Karpas-422 (cell line): ENCODE measurements at regions not wholly inside any gene's neighbourhood (a gene's known extent, or its start where the extent isn't known, plus 50 kb on each side); places are given as distances from the start of the nearest gene placed in this dataset.

Experiments used
- DNase-seq: peaks from one replicate; pipeline ENCODE4 v3.0.0-alpha.2; 2015
- H2AFZ ChIP-seq: fragments of 200-600 bp; sonication (generic); 2 replicates; pipeline ENCODE4 v1.6.1; 2014; ENCODE audit warnings: antibody characterized with exemption, low read length, mixed read lengths
- H3K27ac ChIP-seq: fragments of 200-600 bp; sonication (generic); 2 replicates; pipeline ENCODE4 v1.5.1; 2014; ENCODE audit warnings: mild to moderate bottlenecking, low read length, moderate library complexity
- H3K27me3 ChIP-seq: fragments of 200-600 bp; sonication (generic); 2 replicates; pipeline ENCODE4 v1.6.1; 2014; ENCODE audit warnings: low read length, mixed read lengths
- H3K36me3 ChIP-seq: fragments of 200-600 bp; sonication (generic); 2 replicates; pipeline ENCODE4 v1.6.1; 2014; ENCODE audit warnings: low read length, mixed read lengths; ENCODE audit not compliant: insufficient read depth
- H3K4me1 ChIP-seq: fragments of 200-600 bp; sonication (generic); 2 replicates; pipeline ENCODE4 v1.6.1; 2014; ENCODE audit warnings: mild to moderate bottlenecking, low read length, mixed read lengths
- H3K4me2 ChIP-seq: fragments of 200-600 bp; sonication (generic); 2 replicates; pipeline ENCODE4 v1.6.1; 2014; ENCODE audit warnings: low read length, low read depth, mild to moderate bottlenecking; ENCODE audit not compliant: poor library complexity, severe bottlenecking
- H3K4me3 ChIP-seq: fragments of 200-600 bp; sonication (generic); 2 replicates; pipeline ENCODE4 v1.5.1; 2014; ENCODE audit warnings: mild to moderate bottlenecking, antibody characterized with exemption, low read length, mixed read lengths
- H3K79me2 ChIP-seq: fragments of 200-600 bp; sonication (generic); 2 replicates; pipeline ENCODE4 v1.6.1; 2014; ENCODE audit warnings: mild to moderate bottlenecking, low read length, mixed read lengths
- H3K9ac ChIP-seq: fragments of 200-600 bp; sonication (generic); 2 replicates; pipeline ENCODE4 v1.6.0; 2014; ENCODE audit warnings: low read length
- H3K9me2 ChIP-seq: fragments of 200-600 bp; sonication (generic), shearing (Covaris generic); replicated peaks from 2 replicates; pipeline ENCODE4 v1.6.0; 2014; ENCODE audit warnings: mild to moderate bottlenecking, low read length, moderate library complexity; ENCODE audit not compliant: insufficient read depth
- H3K9me3 ChIP-seq: fragments of 300-700, 200-600 bp; sonication (generic); 2 replicates; pipeline ENCODE4 v1.6.1; 2014; ENCODE audit warnings: low read length, mixed read lengths
- H4K20me1 ChIP-seq: fragments of 200-600 bp; sonication (generic); 2 replicates; pipeline ENCODE4 v1.6.1; 2014; ENCODE audit warnings: mild to moderate bottlenecking, antibody characterized with exemption, low read length, low read depth; ENCODE audit not compliant: insufficient read depth

DNA sequence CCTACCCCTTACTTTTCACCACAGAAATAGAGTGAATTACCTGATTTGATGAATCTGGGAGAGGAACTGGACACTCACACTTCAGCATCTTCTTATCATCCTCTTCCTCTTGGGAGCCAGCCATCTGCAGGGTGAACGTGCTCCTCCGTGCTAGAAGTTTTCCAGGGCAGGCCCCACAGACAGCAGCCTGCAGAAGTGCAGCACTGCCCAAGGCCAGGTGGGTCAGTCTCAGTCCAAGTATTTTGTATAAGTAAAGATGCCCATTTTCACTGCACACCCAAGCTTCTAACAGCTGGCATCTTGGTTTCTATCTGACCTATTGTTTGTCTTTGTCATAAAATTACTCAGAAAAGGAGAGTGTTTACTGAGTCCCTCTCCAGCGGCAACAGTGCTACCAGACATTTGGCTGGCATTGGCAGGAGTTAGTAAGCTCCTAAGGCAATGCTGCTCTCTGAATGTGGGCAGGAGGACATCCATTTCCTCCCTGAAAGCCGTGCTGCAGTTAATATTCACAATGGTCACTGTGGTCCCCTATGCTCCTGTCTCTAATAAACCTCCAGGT, 222.6 kb upstream of the CTAGE1 start:
- no peaks in the 10 kb centered on the region for H4K20me1 ChIP-seq
- no peak overlapping the region for H3K4me2 ChIP-seq
- H3K9me3 ChIP-seq, result no peaks in the 10 kb centered on the region
- no peaks in the 10 kb centered on the region for H3K9me2 ChIP-seq
- no peaks in the 10 kb centered on the region for H3K36me3 ChIP-seq
- no peaks in the 10 kb centered on the region; the same call in 1 of the 2 replicates for H3K27me3 ChIP-seq
- DNase-seq, result no peak
- H3K4me3 ChIP-seq, result no peak overlapping the region
- no peaks in the 10 kb centered on the region for H3K79me2 ChIP-seq
- H3K27ac ChIP-seq, result no peak overlapping the region
- no peak overlapping the region for H3K9ac ChIP-seq
- no peaks in the 10 kb centered on the region for H3K4me1 ChIP-seq
- no peak overlapping the region for H2AFZ ChIP-seq

DNA sequence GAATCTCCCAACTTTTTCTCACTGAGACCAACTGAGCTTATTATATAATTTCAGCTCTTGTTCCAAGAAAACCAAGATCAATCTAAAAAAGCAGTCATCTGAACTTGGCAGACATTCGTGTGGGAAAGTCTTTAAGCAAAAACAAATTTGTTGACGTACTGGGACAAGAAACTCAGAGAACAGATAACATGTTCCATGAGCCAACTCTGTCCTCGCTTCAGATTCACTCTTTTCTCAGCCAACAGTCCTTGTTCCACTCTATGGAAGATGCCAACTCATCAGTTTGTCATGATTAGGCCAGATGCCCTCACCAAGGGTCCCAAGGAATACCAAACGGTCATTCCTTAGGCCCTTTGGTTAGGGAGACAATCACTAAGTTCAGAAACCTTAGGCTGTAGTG, 224.2 kb upstream of the CTAGE1 start:
- Histone ChIP-seq H3K4me1 (no peaks in the 10 kb centered on the region), H3K9me3 (no peaks in the 10 kb centered on the region), H3K27ac (no peak overlapping the region)

DNA sequence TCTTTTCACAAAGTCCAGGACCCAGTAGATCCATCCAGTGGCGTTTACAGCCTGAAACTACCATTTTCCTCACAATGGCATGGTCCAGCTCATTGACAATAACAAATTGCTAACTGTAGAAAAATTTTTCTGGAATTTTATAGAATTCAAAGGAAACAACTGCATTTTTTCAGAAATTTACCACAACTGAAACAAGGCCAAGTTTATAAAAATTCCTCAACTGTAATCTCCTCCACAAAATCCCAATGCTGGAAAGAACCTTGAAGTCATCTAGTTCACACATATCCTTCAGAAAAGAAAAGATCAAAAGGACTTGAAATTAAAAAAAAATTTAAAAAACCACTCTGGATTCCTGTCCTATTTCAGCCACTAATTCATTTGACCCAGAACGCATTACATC, 226.0 kb upstream of the CTAGE1 start:
- no peak overlapping the region for H3K9ac ChIP-seq
- H3K9me2 ChIP-seq, result no peaks in the 10 kb centered on the region
- no peak overlapping the region for H3K4me2 ChIP-seq
- no peaks in the 10 kb centered on the region for H3K36me3 ChIP-seq
- no peaks in the 10 kb centered on the region; the same call in 1 of the 2 replicates for H3K27me3 ChIP-seq
- H3K9me3 ChIP-seq, result no peaks in the 10 kb centered on the region
- H4K20me1 ChIP-seq, result no peaks in the 10 kb centered on the region
- H3K4me3 ChIP-seq, result no peak overlapping the region
- H2AFZ ChIP-seq, result no peak overlapping the region
- no peaks in the 10 kb centered on the region for H3K4me1 ChIP-seq
- H3K79me2 ChIP-seq, result no peaks in the 10 kb centered on the region
- H3K27ac ChIP-seq, result no peak overlapping the region
- no peak for DNase-seq

More for the DNA sequence above, 224.2 kb upstream of the CTAGE1 start:
- Histone ChIP-seq H3K36me3 (no peaks in the 10 kb centered on the region), H3K79me2 (no peaks in the 10 kb centered on the region), H3K4me3 (no peak overlapping the region), H3K27me3 (no peaks in the 10 kb centered on the region; the same call in 1 of the 2 replicates), H3K9ac (no peak overlapping the region), H4K20me1 (no peaks in the 10 kb centered on the region), H3K4me2 (no peak overlapping the region), H2AFZ (no peak overlapping the region), H3K9me2 (no peaks in the 10 kb centered on the region)
- no peak for DNase-seq

DNA sequence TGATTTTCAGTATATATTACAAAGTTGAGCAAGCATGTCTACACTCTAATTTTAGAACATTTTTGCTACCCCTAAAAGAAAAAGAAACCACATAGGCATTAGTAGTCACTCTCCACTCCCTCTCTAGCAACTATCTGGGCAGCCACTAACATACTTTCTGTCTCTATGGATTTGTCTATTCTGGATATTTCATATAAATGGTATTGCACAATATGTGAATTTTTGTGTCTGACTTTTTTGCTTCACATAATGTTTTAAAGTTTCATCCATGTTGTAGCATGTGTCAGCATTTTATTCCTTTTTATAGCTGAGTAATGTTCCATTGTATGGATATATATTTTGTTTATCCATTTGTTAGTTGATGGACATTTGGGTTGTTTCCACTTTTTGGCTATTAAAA, 232.5 kb upstream of the CTAGE1 start:
- no peaks in the 10 kb centered on the region for H3K9me2 ChIP-seq
- H3K4me3 ChIP-seq, result no peak overlapping the region
- H3K4me2 ChIP-seq, result no peak overlapping the region
- no peak overlapping the region for H3K9ac ChIP-seq
- no peaks in the 10 kb centered on the region for H4K20me1 ChIP-seq
- no peaks in the 10 kb centered on the region for H3K9me3 ChIP-seq
- no peak overlapping the region for H2AFZ ChIP-seq
- DNase-seq, result no peak
- H3K79me2 ChIP-seq, result no peaks in the 10 kb centered on the region
- no peaks in the 10 kb centered on the region for H3K4me1 ChIP-seq
- H3K27ac ChIP-seq, result no peak overlapping the region
- no peaks in the 10 kb centered on the region for H3K27me3 ChIP-seq
- H3K36me3 ChIP-seq, result no peaks in the 10 kb centered on the region

DNA sequence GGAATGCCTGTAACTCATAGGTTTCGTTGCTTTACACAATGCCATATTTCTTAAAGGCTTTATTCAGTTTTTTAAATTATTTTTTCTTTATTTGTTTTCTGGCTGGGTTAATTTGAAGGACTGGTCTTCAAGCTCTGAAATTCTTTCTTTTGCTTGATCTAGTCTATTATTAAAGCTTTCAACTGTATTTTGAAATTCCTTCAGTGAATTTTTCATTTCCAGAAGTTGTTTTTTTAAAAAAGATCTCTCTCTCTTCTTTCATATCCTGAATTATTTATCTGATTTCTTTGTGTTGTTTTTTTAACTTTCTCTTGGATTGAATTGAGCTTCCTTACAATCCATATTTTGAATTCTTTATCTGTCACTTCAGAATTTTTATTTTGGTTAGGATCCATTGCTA, 239.9 kb upstream of the CTAGE1 start:
- no peak for DNase-seq
- Histone ChIP-seq H3K27ac (no peak overlapping the region), H2AFZ (no peak overlapping the region), H3K36me3 (no peaks in the 10 kb centered on the region), H3K9me3 (peaks cover 25% of the 10 kb centered on the region), H3K9me2 (no peaks in the 10 kb centered on the region), H3K79me2 (no peaks in the 10 kb centered on the region), H4K20me1 (no peaks in the 10 kb centered on the region), H3K4me1 (no peaks in the 10 kb centered on the region), H3K9ac (no peak overlapping the region), H3K4me2 (no peak overlapping the region), H3K4me3 (no peak overlapping the region), H3K27me3 (no peaks in the 10 kb centered on the region)

DNA sequence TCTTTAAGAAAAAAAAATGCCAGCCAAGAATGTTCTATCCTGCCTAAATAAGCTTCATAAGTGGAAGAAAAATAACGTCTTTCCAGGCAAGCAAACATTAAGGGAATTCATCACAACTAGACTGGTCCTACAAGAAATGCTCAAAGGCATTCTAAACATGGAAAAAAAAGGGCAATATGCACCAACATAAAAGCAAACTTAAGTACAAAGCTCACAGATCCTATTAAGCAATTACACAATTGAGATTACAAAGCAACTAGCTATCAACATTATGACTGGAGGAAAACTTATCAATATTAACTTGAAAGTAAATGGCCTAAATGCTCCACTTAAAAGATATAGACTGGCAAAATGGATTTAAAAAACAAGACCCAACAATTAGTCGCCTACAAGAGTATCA, 240.6 kb upstream of the CTAGE1 start:
- no peak overlapping the region for H3K9ac ChIP-seq
- H3K4me3 ChIP-seq, result no peak overlapping the region
- no peak overlapping the region for H3K27ac ChIP-seq
- no peaks in the 10 kb centered on the region for H3K36me3 ChIP-seq
- H3K27me3 ChIP-seq, result no peaks in the 10 kb centered on the region
- no peaks in the 10 kb centered on the region for H3K9me2 ChIP-seq
- no peaks in the 10 kb centered on the region for H3K4me1 ChIP-seq
- H3K9me3 ChIP-seq, result peaks cover 25% of the 10 kb centered on the region
- H2AFZ ChIP-seq, result no peak overlapping the region
- no peak overlapping the region for H3K4me2 ChIP-seq
- no peaks in the 10 kb centered on the region for H3K79me2 ChIP-seq
- DNase-seq, result no peak
- no peaks in the 10 kb centered on the region for H4K20me1 ChIP-seq

DNA sequence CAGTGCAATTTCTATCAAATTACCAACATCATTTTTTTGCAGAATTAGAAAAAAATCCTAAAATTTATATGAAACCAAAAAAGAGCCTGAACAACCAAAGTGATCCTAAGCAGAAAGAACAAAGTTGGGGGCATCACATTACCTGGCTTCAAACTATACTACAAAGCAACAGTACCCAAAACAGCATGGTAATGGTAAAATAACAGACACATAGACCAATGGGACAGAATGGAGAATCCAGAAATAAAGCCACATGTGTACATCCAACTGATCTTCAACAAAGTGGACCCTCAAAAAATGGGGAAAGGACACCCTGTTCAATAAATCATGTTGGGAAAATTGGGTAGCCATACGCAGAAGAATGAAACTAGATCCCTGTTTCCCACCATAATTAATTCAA, 245.7 kb upstream of the CTAGE1 start:
- H3K27ac ChIP-seq, result no peak overlapping the region
- H3K4me2 ChIP-seq, result no peak overlapping the region
- H3K36me3 ChIP-seq, result no peaks in the 10 kb centered on the region
- H3K9me3 ChIP-seq, result peaks cover 9% of the 10 kb centered on the region; the same call in 1 of the 2 replicates
- H3K27me3 ChIP-seq, result no peaks in the 10 kb centered on the region
- no peak overlapping the region for H3K9ac ChIP-seq
- H2AFZ ChIP-seq, result no peak overlapping the region
- H3K4me3 ChIP-seq, result no peak overlapping the region
- H3K79me2 ChIP-seq, result no peaks in the 10 kb centered on the region
- DNase-seq, result no peak
- no peaks in the 10 kb centered on the region for H4K20me1 ChIP-seq
- no peaks in the 10 kb centered on the region for H3K4me1 ChIP-seq
- H3K9me2 ChIP-seq, result no peaks in the 10 kb centered on the region

DNA sequence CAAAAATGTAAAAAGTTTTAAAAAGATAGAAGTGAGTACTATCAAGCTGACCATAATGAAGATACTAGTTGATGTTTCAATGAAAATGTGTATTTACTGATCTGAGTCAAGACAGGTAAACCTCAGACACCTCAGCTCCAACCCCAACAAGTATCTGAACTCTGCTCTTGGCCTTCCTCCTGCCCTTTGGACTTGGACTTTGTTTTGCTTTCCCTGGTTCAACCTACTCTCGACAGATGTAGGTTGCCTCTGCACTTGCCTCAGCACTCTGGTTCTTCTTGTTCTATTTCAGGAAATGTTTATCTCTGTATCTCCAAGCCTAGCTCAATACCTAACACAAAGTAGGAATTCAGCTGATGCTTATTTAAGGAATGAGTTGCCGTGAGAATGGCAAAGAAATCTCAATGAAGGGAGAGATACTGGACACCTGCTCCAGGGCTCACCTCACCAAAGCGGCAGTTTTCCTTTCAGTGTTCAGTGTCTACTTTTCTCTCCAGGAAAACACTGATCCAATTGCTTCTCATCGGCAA, 248.8 kb upstream of the CTAGE1 start:
- H4K20me1 ChIP-seq, result no peaks in the 10 kb centered on the region
- no peaks in the 10 kb centered on the region for H3K79me2 ChIP-seq
- H3K4me2 ChIP-seq, result no peak overlapping the region
- no peak overlapping the region for H2AFZ ChIP-seq
- H3K9me2 ChIP-seq, result no peaks in the 10 kb centered on the region
- DNase-seq, result no peak
- H3K4me1 ChIP-seq, result no peaks in the 10 kb centered on the region
- H3K4me3 ChIP-seq, result no peak overlapping the region
- H3K9me3 ChIP-seq, result peaks cover 2% of the 10 kb centered on the region; the same call in 1 of the 2 replicates
- H3K36me3 ChIP-seq, result no peaks in the 10 kb centered on the region
- no peak overlapping the region for H3K27ac ChIP-seq
- H3K27me3 ChIP-seq, result no peaks in the 10 kb centered on the region
- H3K9ac ChIP-seq, result no peak overlapping the region
